Activated CD8-positive, alpha-beta T cell treated with anti-CD3 and anti-CD28 coated beads for 36 hours (primary cell): ENCODE measurements at regions not wholly inside any gene's neighbourhood (a gene's known extent, or its start where the extent isn't known, plus 50 kb on each side); places are given as distances from the start of the nearest gene placed in this dataset.

Experiments used
- ATAC-seq: fragments of 200-7000 bp; cut with Tn5 transposase; one replicate; pipeline ENCODE4 v1.10.0; 2021; ENCODE audit warnings: mild to moderate bottlenecking, moderate library complexity
- CTCF ChIA-PET: fragments of 350-600 bp; sonication (Branson Sonifier 250); formaldehyde crosslinking; loops from one replicate; lab custom pipeline; 2021; ENCODE audit warnings: antibody characterized with exemption; lab: Charles Lee
- POLR2A ChIA-PET: fragments of 350-600 bp; sonication (Branson Sonifier 250); formaldehyde crosslinking; loops from one replicate; lab custom pipeline; 2021; ENCODE audit warnings: antibody characterized with exemption; lab: Charles Lee
- DNase-seq: peaks from one replicate; pipeline ENCODE4 v3.0.0-alpha.2; 2020
- H3K27ac Mint-ChIP-seq: one replicate; pipeline ENCODE4 v1.8.0; 2021; ENCODE audit warnings: mild to moderate bottlenecking, mixed read lengths
- H3K27me3 Mint-ChIP-seq: one replicate; pipeline ENCODE4 v1.8.0; 2021; ENCODE audit warnings: mixed read lengths
- H3K36me3 Mint-ChIP-seq: one replicate; pipeline ENCODE4 v1.8.0; 2021; ENCODE audit warnings: low read depth, mixed read lengths
- H3K4me1 Mint-ChIP-seq: one replicate; pipeline ENCODE4 v1.8.0; 2021; ENCODE audit warnings: low read depth, mixed read lengths
- H3K4me3 Mint-ChIP-seq: one replicate; pipeline ENCODE4 v1.8.0; 2021; ENCODE audit warnings: mild to moderate bottlenecking, moderate library complexity, mixed read lengths
- H3K9me3 Mint-ChIP-seq: one replicate; pipeline ENCODE4 v1.8.0; 2021; ENCODE audit warnings: mixed read lengths
- CTCF ChIP-seq: fragments of 200-600 bp; IDR thresholded peaks from one replicate; pipeline ENCODE4 v1.8.0; 2022; ENCODE audit warnings: antibody characterized with exemption, mild to moderate bottlenecking
- intact Hi-C: fragments of 100-400 bp; cut with micrococcal nuclease; formaldehyde crosslinking; loops from one replicate; pipeline ENCODE4 v1.10.0; 2022

GRCh38 chr18:46364048-46364447 lies 259.9 kb downstream of the HAUS1 start:
- no peak for DNase-seq

GRCh38 chr18:46366201-46366600 lies 262.0 kb downstream of the HAUS1 start:
- intact Hi-C loops, result no loop called here
- Mint-ChIP-seq H3K4me3 (no peak overlapping the region), H3K36me3 (no peaks in the 10 kb centered on the region), H3K27me3 (no peaks in the 10 kb centered on the region), H3K9me3 (no peaks in the 10 kb centered on the region), H3K27ac (no peak overlapping the region), H3K4me1 (no peaks in the 10 kb centered on the region)
- ATAC-seq, result no peak
- no peak for TF ChIP-seq CTCF
- ChIA-PET POLR2A (no interaction called here), CTCF (interaction anchor here (1.8 kb wide), 1 partner anchor 292 kb away, joined by 4 read pairs; no protein-coding TSS in a partner anchor)
- no peak for DNase-seq

More at GRCh38 chr18:46364048-46364447, 259.9 kb downstream of the HAUS1 start:
- H3K36me3 Mint-ChIP-seq, result no peaks in the 10 kb centered on the region
- POLR2A ChIA-PET, result interaction anchor here (0.7 to 1.3 kb wide), 2 partner anchors 31 to 42 kb away, joined by 3 read pairs; no protein-coding TSS in a partner anchor
- CTCF ChIA-PET, result no interaction called here
- no peaks in the 10 kb centered on the region for H3K4me1 Mint-ChIP-seq
- H3K4me3 Mint-ChIP-seq, result no peak overlapping the region
- ATAC-seq, result no peak
- TF ChIP-seq CTCF, result no peak
- intact Hi-C loops, result no loop called here
- H3K9me3 Mint-ChIP-seq, result no peaks in the 10 kb centered on the region
- no peaks in the 10 kb centered on the region for H3K27me3 Mint-ChIP-seq
- no peak overlapping the region for H3K27ac Mint-ChIP-seq

- H3K27me3 Mint-ChIP-seq, result no peaks in the 10 kb centered on the region
- ChIA-PET POLR2A (no interaction called here), CTCF (interaction anchor here (1.8 kb wide), 1 partner anchor 291 kb away, joined by 4 read pairs; no protein-coding TSS in a partner anchor)
- H3K4me1 Mint-ChIP-seq, result no peaks in the 10 kb centered on the region
- H3K9me3 Mint-ChIP-seq, result no peaks in the 10 kb centered on the region
- H3K36me3 Mint-ChIP-seq, result no peaks in the 10 kb centered on the region
- intact Hi-C loops, result no loop called here
- DNase-seq, result no peak
- ATAC-seq, result no peak
- TF ChIP-seq CTCF, result no peak
- no peak overlapping the region for H3K27ac Mint-ChIP-seq
- no peak overlapping the region for H3K4me3 Mint-ChIP-seq
Measured at GRCh38 chr18:46366751-46367376, 262.7 kb downstream of the HAUS1 start.

- Mint-ChIP-seq H3K9me3 (no peaks in the 10 kb centered on the region), H3K4me3 (no peak overlapping the region), H3K4me1 (no peaks in the 10 kb centered on the region), H3K27ac (no peak overlapping the region), H3K27me3 (no peaks in the 10 kb centered on the region), H3K36me3 (no peaks in the 10 kb centered on the region)
- ATAC-seq (no peak), DNase-seq (no peak)
- CTCF ChIA-PET, result no interaction called here
- no peak for TF ChIP-seq CTCF
- intact Hi-C loops, result no loop called here
- POLR2A ChIA-PET, result no interaction called here
Measured at GRCh38 chr18:46369323-46369722, 265.1 kb downstream of the HAUS1 start.

- Mint-ChIP-seq H3K9me3 (no peaks in the 10 kb centered on the region), H3K27me3 (no peaks in the 10 kb centered on the region), H3K36me3 (no peaks in the 10 kb centered on the region), H3K4me1 (no peaks in the 10 kb centered on the region), H3K4me3 (no peak overlapping the region), H3K27ac (no peak overlapping the region)
- CTCF ChIA-PET, result no interaction called here
- ATAC-seq, result no peak
- DNase-seq, result no peak
- intact Hi-C loops, result no loop called here
- TF ChIP-seq CTCF, result no peak
- POLR2A ChIA-PET, result no interaction called here
Measured at GRCh38 chr18:46370898-46371297, 266.7 kb downstream of the HAUS1 start.
